Tibial nerve (tissue), 3 donors: ENCODE measurements at regions not wholly inside any gene's neighbourhood (a gene's known extent, or its start where the extent isn't known, plus 50 kb on each side); places are given as distances from the start of the nearest gene placed in this dataset.

ENCODE experiments used
- CTCF ChIP-seq, 5 experiments: fragments of 200-600 bp in 3 of 5; fragments of 450-650 bp in 2 of 5; sonication (generic) in 3 of 5; IDR thresholded peaks; one replicate each; pipeline ENCODE4 v1.5.1; 2016 to 2019; ENCODE audit warnings: antibody characterized with exemption in 5 of 5, mild to moderate bottlenecking in 3 of 5, moderate library complexity in 2 of 5
- POLR2A ChIP-seq, 2 donors: fragments of 450-650 bp; IDR thresholded peaks; one replicate each; pipeline ENCODE4 v1.6.1; 2017; ENCODE audit warnings: antibody characterized with exemption in 2 of 2, mild to moderate bottlenecking in 2 of 2, moderate library complexity in 2 of 2

DNA sequence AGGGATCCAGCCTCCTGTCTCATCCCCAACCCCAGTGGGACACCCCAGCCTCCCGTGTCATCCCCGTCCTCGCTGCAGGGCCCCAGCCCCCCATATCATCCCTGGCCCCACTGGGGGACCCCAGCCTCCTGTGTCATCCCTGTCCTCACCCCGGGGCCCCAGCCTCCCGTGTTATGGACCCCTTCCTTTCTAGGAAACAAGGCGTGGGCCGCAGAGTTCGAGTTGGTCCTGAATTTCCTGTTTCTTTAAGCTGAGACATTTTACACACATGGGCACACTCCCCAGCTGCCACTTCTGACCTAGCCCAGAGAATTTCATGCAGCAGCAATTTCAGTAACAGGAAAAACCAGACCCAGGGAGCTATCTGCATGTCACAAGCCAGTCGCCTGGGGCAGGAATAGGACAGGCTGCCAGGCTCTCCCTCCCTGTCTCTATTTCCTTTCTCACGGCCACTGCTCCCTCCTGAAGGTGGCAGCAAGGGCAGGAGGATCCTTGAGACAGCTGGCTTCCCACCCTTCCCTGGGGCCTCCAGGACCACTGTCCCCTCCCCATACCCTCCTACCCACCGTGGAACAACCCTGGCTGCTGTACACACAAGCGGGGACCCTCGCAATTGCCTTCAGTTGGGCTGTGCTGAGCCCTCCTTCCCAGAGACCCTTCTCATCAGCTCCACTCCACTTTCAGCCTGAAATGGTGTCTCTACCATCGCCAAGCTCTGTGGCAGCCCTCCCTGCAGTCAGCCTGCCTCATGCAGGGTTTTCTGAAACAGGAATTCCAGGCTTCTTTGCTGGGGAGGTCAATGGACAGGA lies 141.9 kb upstream of the ID2 start:
- TF ChIP-seq CTCF (IDR thresholded peaks at IDR 0.05), result no peak
- TF ChIP-seq POLR2A (IDR thresholded peaks at IDR 0.05), result no peak
